ENCODE measurements at regions not wholly inside any gene's neighbourhood (a gene's known extent, or its start where the extent isn't known, plus 50 kb on each side); places are given as distances from the start of the nearest gene placed in this dataset.

DNA sequence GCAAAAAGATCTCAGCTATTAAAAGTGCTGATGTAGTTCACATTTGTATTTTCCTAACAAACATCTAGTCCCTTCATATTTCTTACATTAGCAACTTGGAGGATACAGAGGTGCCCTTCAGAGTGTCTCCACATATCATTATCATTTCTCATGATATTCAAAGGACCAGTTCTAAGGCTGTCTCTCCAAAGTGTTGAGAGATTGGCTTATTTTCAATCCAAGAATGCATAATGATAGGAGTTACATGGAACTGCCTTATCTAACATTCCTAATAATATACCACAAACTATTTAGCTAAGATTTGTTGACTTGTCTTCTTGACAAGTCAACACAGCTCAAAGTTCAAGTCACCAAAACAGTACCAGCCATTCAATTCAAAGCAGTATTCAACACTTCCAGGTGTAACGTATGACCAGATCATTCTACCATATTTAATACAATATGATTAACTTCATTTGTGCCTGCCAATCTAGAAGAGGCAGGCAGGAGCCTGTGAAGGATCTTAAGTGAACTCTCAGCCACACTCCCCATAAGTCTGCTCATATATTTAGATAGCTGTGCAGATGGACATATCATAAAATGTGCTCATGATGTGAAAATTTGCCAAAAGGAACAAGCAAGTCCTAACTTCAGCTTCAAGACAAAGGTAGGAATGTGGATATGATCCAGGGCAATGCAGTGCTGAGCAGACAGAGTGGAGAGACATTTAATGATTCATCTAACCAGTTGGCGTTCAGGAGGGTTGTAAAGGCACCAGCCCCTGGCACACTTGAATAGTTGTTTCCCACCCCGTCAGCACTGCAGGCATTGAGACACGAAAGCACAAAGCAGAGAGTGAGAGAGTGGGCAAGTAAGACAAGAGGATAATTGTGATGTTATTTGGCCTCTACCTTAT, 108.3 kb downstream of the MTERF1 start:
- no peak for DNase-seq (ENCODE audit: low read depth)
- H3K4me3 ChIP-seq (ENCODE audit: low read depth, low read length), result no peak overlapping the region
- TF ChIP-seq, protein P1, sequence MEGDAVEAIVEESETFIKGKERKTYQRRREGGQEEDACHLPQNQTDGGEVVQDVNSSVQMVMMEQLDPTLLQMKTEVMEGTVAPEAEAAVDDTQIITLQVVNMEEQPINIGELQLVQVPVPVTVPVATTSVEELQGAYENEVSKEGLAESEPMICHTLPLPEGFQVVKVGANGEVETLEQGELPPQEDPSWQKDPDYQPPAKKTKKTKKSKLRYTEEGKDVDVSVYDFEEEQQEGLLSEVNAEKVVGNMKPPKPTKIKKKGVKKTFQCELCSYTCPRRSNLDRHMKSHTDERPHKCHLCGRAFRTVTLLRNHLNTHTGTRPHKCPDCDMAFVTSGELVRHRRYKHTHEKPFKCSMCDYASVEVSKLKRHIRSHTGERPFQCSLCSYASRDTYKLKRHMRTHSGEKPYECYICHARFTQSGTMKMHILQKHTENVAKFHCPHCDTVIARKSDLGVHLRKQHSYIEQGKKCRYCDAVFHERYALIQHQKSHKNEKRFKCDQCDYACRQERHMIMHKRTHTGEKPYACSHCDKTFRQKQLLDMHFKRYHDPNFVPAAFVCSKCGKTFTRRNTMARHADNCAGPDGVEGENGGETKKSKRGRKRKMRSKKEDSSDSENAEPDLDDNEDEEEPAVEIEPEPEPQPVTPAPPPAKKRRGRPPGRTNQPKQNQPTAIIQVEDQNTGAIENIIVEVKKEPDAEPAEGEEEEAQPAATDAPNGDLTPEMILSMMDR (IDR thresholded peaks at IDR 0.05; ENCODE audit: insufficient read depth, low read depth, low read length, missing control alignments), result no peak

- TF ChIP-seq, protein P1 (IDR thresholded peaks at IDR 0.05; ENCODE audit: insufficient read depth, low read depth, low read length, missing control alignments), result no peak
- no peak for DNase-seq (ENCODE audit: low read depth)
- no peak overlapping the region for H3K4me3 ChIP-seq (ENCODE audit: low read depth, low read length)
These were observed 104.3 kb downstream of the MTERF1 start for GRCh38 chr7:91776171-91776570.

- TF ChIP-seq, protein P1 (IDR thresholded peaks at IDR 0.05; ENCODE audit: insufficient read depth, low read depth, low read length, missing control alignments), result no peak
- no peak for DNase-seq (ENCODE audit: low read depth)
- no peak overlapping the region for H3K4me3 ChIP-seq (ENCODE audit: low read depth, low read length)
These were observed 103.0 kb downstream of the MTERF1 start for GRCh38 chr7:91777522-91777921.

DNA sequence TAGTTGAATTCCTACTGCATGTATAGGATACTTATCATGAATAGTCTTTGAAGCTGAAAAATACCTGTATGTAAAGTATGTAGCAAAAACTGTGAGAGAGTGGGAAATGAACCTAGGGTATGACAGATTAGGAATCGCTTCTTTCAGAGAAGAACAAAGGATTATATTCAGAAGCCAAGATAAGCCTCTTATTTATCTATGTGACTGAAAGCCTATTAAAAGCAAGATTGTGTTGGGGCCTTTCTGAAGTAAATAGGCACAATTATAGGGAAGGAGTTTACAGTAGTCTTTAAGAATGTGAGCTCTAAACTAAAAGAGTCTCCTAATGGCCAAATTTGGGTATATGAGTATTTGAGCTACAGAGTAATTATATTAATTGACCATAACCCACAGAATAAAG, 102.1 kb downstream of the MTERF1 start:
- no peak overlapping the region for H3K4me3 ChIP-seq (ENCODE audit: low read depth, low read length)
- TF ChIP-seq, protein P1 (IDR thresholded peaks at IDR 0.05; ENCODE audit: insufficient read depth, low read depth, low read length, missing control alignments), result no peak
- no peak for DNase-seq (ENCODE audit: low read depth)

DNA sequence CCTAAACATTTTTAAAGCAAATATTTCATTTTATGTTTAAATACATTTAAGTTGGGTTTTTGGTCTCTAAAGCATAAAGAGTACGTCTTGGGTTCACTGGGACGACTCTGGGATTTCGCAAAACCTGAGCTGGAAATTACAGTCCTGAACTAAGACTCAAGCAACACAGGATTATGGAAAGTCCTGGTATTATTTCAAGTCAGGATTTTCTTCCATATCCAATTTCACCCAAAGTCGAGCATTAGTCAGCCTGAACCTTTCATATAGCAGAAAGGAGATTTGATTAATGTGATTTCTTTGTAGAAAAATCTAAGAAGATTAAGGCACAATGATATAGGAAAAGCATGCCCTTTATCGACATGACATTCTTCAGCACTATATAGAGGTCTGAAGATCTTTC, 100.0 kb downstream of the MTERF1 start:
- TF ChIP-seq, protein P1 (IDR thresholded peaks at IDR 0.05; ENCODE audit: insufficient read depth, low read depth, low read length, missing control alignments), result no peak
- no peak overlapping the region for H3K4me3 ChIP-seq (ENCODE audit: low read depth, low read length)
- DNase-seq (ENCODE audit: low read depth), result no peak

DNA sequence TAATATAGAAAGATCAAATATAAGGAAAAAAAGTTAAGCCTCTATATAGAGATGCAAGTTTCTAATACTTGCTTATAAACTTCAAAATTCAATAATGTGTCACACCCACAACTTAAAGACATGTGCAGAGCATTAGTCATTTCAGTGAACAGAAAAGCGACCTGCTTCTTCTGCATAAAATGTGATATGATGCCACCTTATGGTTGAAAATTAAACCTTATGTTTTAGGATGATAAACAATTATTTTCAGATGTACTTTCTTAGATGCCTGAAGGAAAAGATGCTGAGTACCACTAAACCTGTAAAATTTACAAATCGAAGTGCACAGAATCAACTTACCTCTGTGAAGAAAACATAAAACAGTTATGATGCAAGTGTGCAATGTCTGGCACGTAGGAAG, 96.0 kb downstream of the MTERF1 start:
- TF ChIP-seq, protein P1 (IDR thresholded peaks at IDR 0.05; ENCODE audit: insufficient read depth, low read depth, low read length, missing control alignments), result no peak
- H3K4me3 ChIP-seq (ENCODE audit: low read depth, low read length), result no peak overlapping the region
- DNase-seq (ENCODE audit: low read depth), result peak; percentile 3

DNA sequence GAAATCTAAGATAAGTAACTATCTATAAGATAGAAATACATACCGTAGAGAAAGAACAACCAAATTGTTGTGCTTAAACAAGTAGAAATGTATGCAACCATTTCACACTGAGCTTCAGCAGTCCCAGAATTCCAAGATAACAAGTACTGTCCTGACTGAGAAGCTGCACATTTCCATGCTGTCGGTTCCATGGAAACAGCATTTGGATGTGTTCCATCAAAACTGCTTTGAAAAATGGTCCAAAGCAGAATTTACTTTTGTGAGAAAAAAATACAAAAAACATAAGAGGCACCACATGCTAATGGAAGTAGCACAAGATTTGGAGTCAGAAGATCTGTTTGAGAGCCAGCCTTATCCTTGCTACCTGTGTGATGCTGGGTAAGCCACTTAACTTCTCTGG, 92.6 kb downstream of the MTERF1 start:
- TF ChIP-seq, protein P1 (IDR thresholded peaks at IDR 0.05; ENCODE audit: insufficient read depth, low read depth, low read length, missing control alignments), result no peak
- no peak overlapping the region for H3K4me3 ChIP-seq (ENCODE audit: low read depth, low read length)

More for the DNA sequence above, 92.6 kb downstream of the MTERF1 start:
- no peak for DNase-seq (ENCODE audit: low read depth)
